Suppressor macrophage (primary cell): ENCODE measurements at regions not wholly inside any gene's neighbourhood (a gene's known extent, or its start where the extent isn't known, plus 50 kb on each side); places are given as distances from the start of the nearest gene placed in this dataset.

Experiments
- DNase-seq, 4 experiments: peaks; one replicate each; pipeline ENCODE4 v3.0.0-alpha.2; 2020 to 2022

- no peak for DNase-seq
These were observed 74.8 kb upstream of the RXRA start for GRCh38 chr9:134251296-134252069.

GRCh38 chr9:134252084-134252830 lies 74.0 kb upstream of the RXRA start:
- no peak for DNase-seq

GRCh38 chr9:134253606-134254205 lies 72.5 kb upstream of the RXRA start:
- DNase-seq: no peak

GRCh38 chr9:134258332-134258731 lies 67.9 kb upstream of the RXRA start:
- no peak for DNase-seq

- DNase-seq: no peak
These were observed 67.3 kb upstream of the RXRA start for GRCh38 chr9:134258828-134259546.

- DNase-seq: no peak
These were observed 66.5 kb upstream of the RXRA start for GRCh38 chr9:134259708-134260107.

GRCh38 chr9:134260801-134261200 lies 65.5 kb upstream of the RXRA start:
- no peak for DNase-seq

GRCh38 chr9:134262035-134262434 lies 64.2 kb upstream of the RXRA start:
- DNase-seq: no peak

GRCh38 chr9:134263596-134263995 lies 62.7 kb upstream of the RXRA start:
- no peak for DNase-seq

- no peak for DNase-seq
These were observed 62.1 kb upstream of the RXRA start for GRCh38 chr9:134264169-134264568.

- DNase-seq: no peak
These were observed 61.2 kb upstream of the RXRA start for GRCh38 chr9:134265078-134265477.

GRCh38 chr9:134266418-134266817 lies 59.8 kb upstream of the RXRA start:
- no peak for DNase-seq

GRCh38 chr9:134267305-134267880 lies 58.9 kb upstream of the RXRA start:
- DNase-seq: peak in 3 of 4 experiments; percentile 13 to 48 (median 42)

GRCh38 chr9:134267881-134268724 lies 58.2 kb upstream of the RXRA start:
- peak; percentile 60 to 87 (median 79) for DNase-seq

- DNase-seq: peak in 3 of 4 experiments; percentile 19 to 39 (median 29)
These were observed 57.5 kb upstream of the RXRA start for GRCh38 chr9:134268747-134269146.

- DNase-seq: no peak
These were observed 54.6 kb upstream of the RXRA start for GRCh38 chr9:134271338-134272301.

GRCh38 chr9:134272302-134273023 lies 53.8 kb upstream of the RXRA start:
- no peak for DNase-seq

GRCh38 chr9:134273647-134274046 lies 52.6 kb upstream of the RXRA start:
- DNase-seq: no peak

GRCh38 chr9:134275375-134275774 lies 50.9 kb upstream of the RXRA start:
- DNase-seq: no peak
